ENCODE measurements at regions not wholly inside any gene's neighbourhood (a gene's known extent, or its start where the extent isn't known, plus 50 kb on each side); places are given as distances from the start of the nearest gene placed in this dataset.

GRCh38 chr21:15219039-15219438 lies 154.2 kb upstream of the NRIP1 start:
- no peaks in the 10 kb centered on the region; the same call in 1 of the 2 replicates for H3K36me3 ChIP-seq
- H3K4me3 ChIP-seq (ENCODE audit: low read depth, low read length): no peak overlapping the region
- H3K9me3 ChIP-seq (ENCODE audit: severe bottlenecking): no peaks in the 10 kb centered on the region
- H3K27me3 ChIP-seq (ENCODE audit: insufficient read depth, low read depth, severe bottlenecking): no peaks in the 10 kb centered on the region
- TF ChIP-seq, protein P1, sequence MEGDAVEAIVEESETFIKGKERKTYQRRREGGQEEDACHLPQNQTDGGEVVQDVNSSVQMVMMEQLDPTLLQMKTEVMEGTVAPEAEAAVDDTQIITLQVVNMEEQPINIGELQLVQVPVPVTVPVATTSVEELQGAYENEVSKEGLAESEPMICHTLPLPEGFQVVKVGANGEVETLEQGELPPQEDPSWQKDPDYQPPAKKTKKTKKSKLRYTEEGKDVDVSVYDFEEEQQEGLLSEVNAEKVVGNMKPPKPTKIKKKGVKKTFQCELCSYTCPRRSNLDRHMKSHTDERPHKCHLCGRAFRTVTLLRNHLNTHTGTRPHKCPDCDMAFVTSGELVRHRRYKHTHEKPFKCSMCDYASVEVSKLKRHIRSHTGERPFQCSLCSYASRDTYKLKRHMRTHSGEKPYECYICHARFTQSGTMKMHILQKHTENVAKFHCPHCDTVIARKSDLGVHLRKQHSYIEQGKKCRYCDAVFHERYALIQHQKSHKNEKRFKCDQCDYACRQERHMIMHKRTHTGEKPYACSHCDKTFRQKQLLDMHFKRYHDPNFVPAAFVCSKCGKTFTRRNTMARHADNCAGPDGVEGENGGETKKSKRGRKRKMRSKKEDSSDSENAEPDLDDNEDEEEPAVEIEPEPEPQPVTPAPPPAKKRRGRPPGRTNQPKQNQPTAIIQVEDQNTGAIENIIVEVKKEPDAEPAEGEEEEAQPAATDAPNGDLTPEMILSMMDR (IDR thresholded peaks at IDR 0.05; ENCODE audit: low read depth, low read length): no peak
- no peak overlapping the region for H3K27ac ChIP-seq
- DNase-seq: no peak

- DNase-seq: no peak
- no peaks in the 10 kb centered on the region for H3K27me3 ChIP-seq (ENCODE audit: insufficient read depth, low read depth, severe bottlenecking)
- TF ChIP-seq, protein P1 (IDR thresholded peaks at IDR 0.05; ENCODE audit: low read depth, low read length): no peak
- no peak overlapping the region for H3K27ac ChIP-seq
- H3K4me3 ChIP-seq (ENCODE audit: low read depth, low read length): no peak overlapping the region
- H3K36me3 ChIP-seq: no peaks in the 10 kb centered on the region; the same call in 1 of the 2 replicates
- no peaks in the 10 kb centered on the region for H3K9me3 ChIP-seq (ENCODE audit: severe bottlenecking)
Observed at GRCh38 chr21:15219894-15220293, 155.1 kb upstream of the NRIP1 start.

GRCh38 chr21:15221799-15222386 lies 157.1 kb upstream of the NRIP1 start:
- Histone ChIP-seq H3K27me3 (ENCODE audit: insufficient read depth, low read depth, severe bottlenecking) (no peaks in the 10 kb centered on the region), H3K36me3 (no peaks in the 10 kb centered on the region; the same call in 1 of the 2 replicates), H3K27ac (peak overlapping the region; percentile 80), H3K4me3 (ENCODE audit: low read depth, low read length) (no peak overlapping the region), H3K9me3 (ENCODE audit: severe bottlenecking) (no peaks in the 10 kb centered on the region)
- TF ChIP-seq, protein P1 (IDR thresholded peaks at IDR 0.05; ENCODE audit: low read depth, low read length): no peak
- peak; percentile 92 for DNase-seq

GRCh38 chr21:15222707-15223106 lies 157.9 kb upstream of the NRIP1 start:
- H3K27ac ChIP-seq: peak overlapping the region; percentile 80
- no peaks in the 10 kb centered on the region for H3K27me3 ChIP-seq (ENCODE audit: insufficient read depth, low read depth, severe bottlenecking)
- TF ChIP-seq, protein P1 (IDR thresholded peaks at IDR 0.05; ENCODE audit: low read depth, low read length): no peak
- H3K36me3 ChIP-seq: no peaks in the 10 kb centered on the region; the same call in 1 of the 2 replicates
- H3K4me3 ChIP-seq (ENCODE audit: low read depth, low read length): no peak overlapping the region
- DNase-seq: no peak
- H3K9me3 ChIP-seq (ENCODE audit: severe bottlenecking): no peaks in the 10 kb centered on the region

DNA sequence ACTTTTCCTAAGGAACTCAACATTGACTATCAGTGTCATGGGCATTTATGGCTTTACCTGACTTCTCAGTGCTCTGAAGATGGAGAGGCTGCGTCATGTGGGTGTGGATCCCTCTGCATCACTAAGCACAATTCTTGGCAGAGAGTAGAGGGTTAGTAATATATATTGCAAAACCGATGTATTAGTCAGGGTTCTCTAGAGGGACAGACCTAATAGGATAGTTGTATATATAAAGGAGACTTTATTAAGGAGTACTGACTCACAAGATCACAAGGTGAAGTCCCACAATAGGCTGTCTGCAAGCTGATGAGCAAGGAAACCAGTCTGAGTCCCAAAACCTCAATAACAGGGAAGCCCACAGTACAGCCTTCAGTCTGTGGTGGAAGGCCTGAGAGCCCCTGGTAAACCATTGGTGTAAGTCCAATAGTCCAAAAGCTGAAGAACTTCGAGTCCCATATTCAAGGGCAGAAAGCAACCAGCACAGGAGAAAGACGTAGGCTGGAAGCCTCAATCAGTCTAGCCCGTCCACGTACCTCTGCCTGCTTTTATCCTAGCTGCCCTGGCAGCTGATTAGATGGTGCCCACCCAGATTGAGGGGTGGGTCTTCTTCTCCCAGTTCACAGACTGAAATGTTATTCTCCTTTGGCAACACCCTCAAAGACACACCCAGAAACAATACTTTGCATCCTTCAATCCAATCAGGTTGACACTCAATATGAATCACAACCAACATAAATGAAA lies 159.7 kb upstream of the NRIP1 start:
- Histone ChIP-seq H3K9me3 (ENCODE audit: severe bottlenecking) (no peaks in the 10 kb centered on the region), H3K4me3 (ENCODE audit: low read depth, low read length) (no peak overlapping the region), H3K36me3 (no peaks in the 10 kb centered on the region; the same call in 1 of the 2 replicates), H3K27me3 (ENCODE audit: insufficient read depth, low read depth, severe bottlenecking) (no peaks in the 10 kb centered on the region), H3K27ac (no peak overlapping the region)
- TF ChIP-seq, protein P1 (IDR thresholded peaks at IDR 0.05; ENCODE audit: low read depth, low read length): no peak
- DNase-seq: no peak

Measured in WERI-Rb-1 (cell line).